ENCODE measurements at regions not wholly inside any gene's neighbourhood (a gene's known extent, or its start where the extent isn't known, plus 50 kb on each side); places are given as distances from the start of the nearest gene placed in this dataset.

GRCh38 chr14:34347683-34348082 lies 114.4 kb downstream of the SPTSSA start:
- no peak for DNase-seq

- DNase-seq, result no peak
These were observed 116.1 kb downstream of the SPTSSA start for GRCh38 chr14:34345718-34346465.

GRCh38 chr14:34344318-34344717 lies 117.7 kb downstream of the SPTSSA start:
- no peak for DNase-seq

- DNase-seq, result no peak
These were observed 121.9 kb downstream of the SPTSSA start for GRCh38 chr14:34340025-34340625.

GRCh38 chr14:34338056-34338455 lies 124.0 kb downstream of the SPTSSA start:
- no peak for DNase-seq

GRCh38 chr14:34336501-34336900 lies 125.5 kb downstream of the SPTSSA start:
- no peak for DNase-seq

GRCh38 chr14:34335968-34336367 lies 126.1 kb downstream of the SPTSSA start:
- no peak for DNase-seq

GRCh38 chr14:34334329-34334728 lies 127.7 kb downstream of the SPTSSA start:
- DNase-seq, result no peak

- DNase-seq, result peak; percentile 59
These were observed 130.1 kb downstream of the SPTSSA start for GRCh38 chr14:34331728-34332623.

GRCh38 chr14:34330846-34331245 lies 131.2 kb downstream of the SPTSSA start:
- DNase-seq, result no peak

GRCh38 chr14:34329301-34329700 lies 132.7 kb downstream of the SPTSSA start:
- no peak for DNase-seq

- no peak for DNase-seq
These were observed 133.9 kb downstream of the SPTSSA start for GRCh38 chr14:34328178-34328577.

- DNase-seq, result no peak
These were observed 136.5 kb downstream of the SPTSSA start for GRCh38 chr14:34325493-34325892.

GRCh38 chr14:34324363-34324795 lies 137.7 kb downstream of the SPTSSA start:
- DNase-seq, result peak; percentile 44

- DNase-seq, result peak; percentile 70
These were observed 139.1 kb downstream of the SPTSSA start for GRCh38 chr14:34322940-34323418.

- no peak for DNase-seq
These were observed 142.9 kb downstream of the SPTSSA start for GRCh38 chr14:34319140-34319539.

- DNase-seq, result no peak
These were observed 144.0 kb downstream of the SPTSSA start for GRCh38 chr14:34318014-34318413.

GRCh38 chr14:34310724-34311123 lies 151.3 kb downstream of the SPTSSA start:
- no peak for DNase-seq

GRCh38 chr14:34303811-34304210 lies 158.2 kb downstream of the SPTSSA start:
- DNase-seq, result no peak

GRCh38 chr14:34302654-34303053 lies 159.4 kb downstream of the SPTSSA start:
- no peak for DNase-seq

- peak; percentile 23 for DNase-seq
These were observed 160.9 kb downstream of the SPTSSA start for GRCh38 chr14:34300882-34301734.

- no peak for DNase-seq
These were observed 161.7 kb downstream of the SPTSSA start for GRCh38 chr14:34300330-34300729.

All from CD4-positive, alpha-beta T cell treated with Interleukin-4 for 4 hours (primary cell).